HS-5 (cell line): ENCODE measurements at regions not wholly inside any gene's neighbourhood (a gene's known extent, or its start where the extent isn't known, plus 50 kb on each side); places are given as distances from the start of the nearest gene placed in this dataset.

Source experiments
- DNase-seq: peaks from one replicate; pipeline ENCODE4 v3.0.0-alpha.2; 2012; ENCODE audit warnings: low read depth

DNA sequence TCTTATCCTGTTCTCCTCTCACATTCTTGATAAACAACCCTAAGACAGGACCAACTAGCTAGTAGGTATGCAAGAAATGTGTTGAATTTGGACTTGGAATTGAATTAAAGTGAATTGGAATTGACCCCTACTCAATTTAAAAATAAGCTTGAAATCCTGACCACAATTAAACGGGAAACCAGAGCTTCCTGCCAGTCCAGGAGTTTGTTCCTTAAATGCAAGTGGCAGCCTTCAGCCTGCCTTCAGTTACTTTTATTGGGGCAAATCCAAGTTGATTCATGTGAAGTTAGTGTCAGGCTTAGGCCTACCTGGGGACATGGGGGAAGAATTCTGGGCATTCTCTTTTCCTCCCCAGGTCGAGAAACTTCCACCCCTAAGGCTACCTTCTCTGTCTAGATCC is 457.6 kb downstream of the BCL11A start:
- DNase-seq, result no peak

DNA sequence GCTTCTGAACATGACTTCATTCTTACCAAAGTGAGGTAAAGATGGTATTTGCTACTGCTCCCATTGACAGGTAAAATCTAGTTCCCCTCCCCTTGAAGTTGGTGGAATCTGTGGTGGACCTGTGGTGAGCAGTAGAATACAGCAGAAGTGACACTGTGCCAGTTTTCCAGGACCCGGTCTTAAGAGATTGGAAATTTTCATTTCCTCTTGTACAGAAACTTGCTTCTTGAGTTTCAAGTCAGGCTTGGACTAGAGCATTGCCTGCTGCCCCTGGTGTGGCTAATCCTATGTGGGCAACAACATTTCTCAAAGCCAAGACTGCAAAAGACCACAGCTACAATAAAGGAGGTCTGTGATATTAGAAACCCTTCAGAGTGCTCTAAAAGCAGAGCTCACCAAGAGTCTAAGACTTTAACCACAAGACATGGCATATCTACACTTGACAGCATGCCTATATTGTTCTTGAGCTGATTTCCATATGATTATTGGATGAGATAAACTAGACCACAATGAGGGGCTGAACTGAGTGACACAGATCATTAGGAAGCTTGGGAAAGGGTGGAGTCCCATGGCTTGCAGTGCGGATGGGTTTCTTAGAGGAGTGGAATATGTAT is 458.1 kb downstream of the BCL11A start:
- DNase-seq, result no peak

DNA sequence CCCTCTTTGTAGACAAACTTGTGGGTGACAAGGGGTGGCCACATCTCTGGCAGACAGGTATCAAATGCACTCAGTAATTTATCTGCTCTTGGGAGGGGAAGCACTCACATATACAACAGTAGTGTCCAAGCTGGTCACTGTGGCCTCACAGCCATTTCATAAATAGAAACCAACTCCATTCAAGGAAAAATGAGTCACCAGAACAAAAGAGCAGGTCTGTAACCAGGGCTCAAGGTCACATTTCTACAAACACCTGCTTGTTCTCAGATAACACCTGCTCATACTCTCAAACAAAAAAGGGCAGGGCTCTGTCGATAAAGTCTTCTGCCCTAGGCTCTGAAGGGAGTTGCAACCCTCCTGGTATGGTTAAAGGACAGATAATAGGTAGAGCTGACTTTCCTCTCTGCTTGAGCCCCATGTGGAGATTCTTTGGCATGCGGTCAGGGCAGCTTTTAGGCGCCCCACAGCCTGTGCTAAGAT is 459.0 kb downstream of the BCL11A start:
- DNase-seq, result no peak

DNA sequence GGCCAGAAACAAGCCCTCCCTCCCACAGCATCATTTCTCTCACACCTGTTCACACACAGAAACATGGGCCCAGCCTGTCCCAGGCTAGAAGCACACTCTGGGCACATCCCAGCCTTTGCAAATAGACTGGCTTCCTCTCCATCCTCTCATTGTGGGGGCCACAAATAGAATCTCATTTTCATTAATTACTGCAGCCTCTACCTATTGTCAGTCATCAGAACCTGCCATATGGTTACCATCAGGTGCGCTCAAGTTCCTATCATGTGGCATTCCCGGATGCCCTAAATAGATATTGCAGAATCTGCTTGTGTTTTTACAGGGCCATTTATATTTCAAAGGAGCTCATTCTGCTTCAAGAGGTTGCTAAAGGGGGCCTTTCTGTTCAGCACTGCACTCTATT is 460.7 kb downstream of the BCL11A start:
- DNase-seq, result no peak

DNA sequence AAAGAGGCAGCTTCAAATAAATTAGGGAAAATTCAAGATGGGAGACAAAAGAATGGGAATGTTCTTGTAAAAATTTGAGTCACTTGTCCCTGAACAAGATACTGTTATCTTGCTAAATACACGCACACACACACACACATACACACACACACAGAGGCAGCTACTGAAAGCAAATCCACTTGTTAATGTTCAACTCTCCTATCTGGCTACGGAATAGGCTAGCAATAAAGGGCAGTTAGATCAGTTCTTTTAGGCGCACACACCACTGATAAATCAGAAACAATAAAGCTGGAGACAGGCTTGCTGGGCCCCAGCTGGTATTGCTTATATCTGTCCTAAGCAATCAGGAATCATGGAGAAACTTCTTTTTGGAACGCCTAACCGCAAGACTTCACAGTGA is 461.6 kb downstream of the BCL11A start:
- no peak for DNase-seq

DNA sequence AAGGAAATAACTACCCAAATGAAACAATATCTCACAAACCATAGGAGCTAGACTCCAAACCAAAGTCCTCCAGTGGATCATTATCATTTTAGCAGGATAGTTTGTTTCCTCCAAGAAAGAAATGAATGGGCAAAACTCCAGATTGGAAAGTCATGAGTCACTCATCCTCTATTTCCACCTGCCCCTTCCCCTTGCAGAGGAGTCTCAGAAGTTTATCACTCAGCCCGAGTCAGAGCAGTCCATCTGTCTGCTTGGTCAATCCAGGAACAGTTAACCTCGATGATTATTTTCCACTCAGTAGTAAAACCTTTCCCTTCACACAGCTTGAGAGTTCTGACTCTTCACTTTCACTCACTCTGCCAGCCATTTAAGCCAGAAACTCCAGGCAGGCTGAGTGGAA is 462.2 kb downstream of the BCL11A start:
- DNase-seq, result no peak

DNA sequence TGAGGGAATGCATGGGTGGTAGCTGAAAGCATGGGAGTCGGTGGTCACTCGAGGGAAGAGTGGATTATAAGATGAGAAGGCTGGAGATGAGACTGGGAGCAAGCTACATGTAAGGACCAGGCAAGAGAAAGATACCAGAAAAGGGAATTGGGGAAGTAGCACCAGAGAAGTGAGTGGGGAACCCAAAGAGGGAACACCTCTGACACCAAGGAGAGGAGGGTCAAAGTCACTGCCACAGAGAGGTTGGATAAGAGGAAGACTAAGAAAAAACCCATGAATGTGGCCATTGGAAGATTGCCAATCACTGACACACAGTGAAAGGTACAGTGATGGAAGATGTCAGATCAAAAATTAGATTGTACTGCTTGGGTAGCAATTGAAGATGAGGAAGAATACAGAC is 473.9 kb downstream of the BCL11A start:
- no peak for DNase-seq

DNA sequence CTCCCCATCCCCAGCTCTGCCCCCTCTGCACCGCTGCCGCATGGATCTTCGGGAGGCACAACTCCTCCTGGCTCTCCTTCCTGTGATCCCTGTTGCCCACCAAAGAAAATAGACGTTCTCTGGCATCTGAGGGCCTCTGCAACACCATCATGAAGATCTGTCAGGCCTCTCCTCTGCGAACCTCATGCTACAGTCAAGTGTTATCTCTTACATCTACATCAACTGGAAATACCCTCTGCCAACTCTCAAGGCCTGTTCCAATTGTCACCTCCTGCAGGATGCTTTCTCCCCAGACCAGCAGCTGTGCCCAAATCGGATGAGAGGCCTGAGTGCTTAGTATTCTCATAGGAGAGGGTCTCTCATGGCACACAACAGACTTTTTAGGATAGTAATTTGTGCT is 478.4 kb downstream of the BCL11A start:
- no peak for DNase-seq

DNA sequence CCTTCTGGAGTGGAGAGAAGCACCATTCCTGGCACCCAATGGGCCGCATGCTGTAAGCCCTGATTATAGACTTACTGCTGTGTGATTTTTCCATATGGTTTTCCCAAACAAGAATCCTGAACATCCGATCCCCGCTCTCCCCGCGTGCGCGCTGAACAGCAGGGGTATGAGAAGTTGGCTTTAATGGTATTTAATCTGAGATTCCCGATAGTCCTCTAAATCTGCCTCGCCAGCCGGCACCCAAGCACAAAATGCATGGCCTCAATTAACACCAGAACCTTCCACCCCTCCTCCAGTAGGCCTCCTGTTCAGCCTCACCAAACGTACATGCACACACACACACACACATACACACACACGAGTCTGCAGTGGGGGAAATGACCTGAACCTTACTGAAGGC is 480.3 kb downstream of the BCL11A start:
- DNase-seq, result no peak

DNA sequence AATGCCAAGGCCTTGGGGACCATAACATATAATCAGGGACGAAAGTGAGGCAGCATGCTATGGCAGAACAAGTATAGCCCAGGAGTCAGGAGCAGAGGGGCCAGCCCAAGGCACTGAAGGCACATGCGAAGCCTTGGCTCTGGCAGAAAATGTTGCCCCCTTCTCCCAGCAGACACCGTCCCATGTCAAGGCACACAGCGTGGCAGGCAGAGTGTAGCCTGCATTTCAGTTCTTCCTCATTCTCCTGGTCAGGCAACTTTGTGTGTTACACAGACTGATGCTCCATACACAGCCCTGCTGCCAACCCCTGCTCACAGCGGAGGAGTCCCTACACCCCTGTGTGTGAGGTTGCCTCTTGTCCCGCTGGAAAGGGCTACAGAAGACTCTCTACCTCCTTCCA is 480.8 kb downstream of the BCL11A start:
- DNase-seq, result no peak

DNA sequence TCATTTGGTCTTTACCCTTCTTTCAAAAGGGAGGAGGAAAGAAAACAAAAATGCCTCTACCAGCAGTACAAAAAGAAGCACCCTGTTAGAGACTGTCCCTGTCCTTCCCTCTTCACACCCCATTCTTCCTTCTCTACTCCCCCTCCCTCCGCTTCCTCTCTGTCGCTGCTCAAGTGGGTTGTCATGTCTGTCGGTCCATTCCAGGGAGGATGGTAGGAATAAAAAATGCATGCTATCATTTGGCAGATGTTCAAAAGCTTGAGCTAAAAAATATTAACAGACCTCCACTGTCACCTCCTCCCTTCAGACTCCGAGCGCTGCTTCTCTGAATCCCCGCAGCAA is 482.0 kb downstream of the BCL11A start:
- DNase-seq, result no peak

DNA sequence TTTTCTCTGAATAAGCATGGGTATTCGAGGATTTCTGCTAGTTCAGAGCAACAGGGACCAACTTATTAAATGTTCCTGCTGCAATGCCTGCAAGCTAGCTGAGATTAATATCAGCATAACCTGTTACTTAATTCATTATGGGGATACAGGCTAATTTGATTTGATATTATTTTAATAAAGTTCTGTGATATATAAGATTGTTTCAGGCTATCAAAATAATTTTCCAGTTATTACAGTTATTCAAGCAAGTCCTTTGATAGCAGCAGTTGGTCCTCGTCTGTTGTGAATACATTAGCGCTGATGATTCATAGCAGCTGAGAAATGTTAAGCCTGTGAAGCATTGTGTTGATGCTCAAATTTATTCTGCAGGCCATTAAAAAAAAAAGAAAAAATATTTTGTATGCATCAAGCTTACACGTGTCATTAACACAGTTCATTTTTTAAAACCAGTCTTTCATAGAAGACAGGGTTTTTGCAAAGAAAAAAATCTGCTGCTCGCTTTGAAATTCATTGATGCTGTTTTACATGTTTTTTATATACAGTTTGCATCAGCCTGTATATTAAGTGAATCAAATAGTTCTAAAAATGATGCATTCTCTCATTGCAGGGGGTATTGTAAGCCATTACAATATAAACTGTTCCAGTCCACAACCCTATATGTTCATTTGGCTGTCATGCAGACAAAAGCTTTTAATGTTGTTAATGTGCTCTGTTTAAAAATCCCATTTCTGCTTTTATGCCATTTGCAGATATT is 482.5 kb downstream of the BCL11A start:
- DNase-seq, result no peak

DNA sequence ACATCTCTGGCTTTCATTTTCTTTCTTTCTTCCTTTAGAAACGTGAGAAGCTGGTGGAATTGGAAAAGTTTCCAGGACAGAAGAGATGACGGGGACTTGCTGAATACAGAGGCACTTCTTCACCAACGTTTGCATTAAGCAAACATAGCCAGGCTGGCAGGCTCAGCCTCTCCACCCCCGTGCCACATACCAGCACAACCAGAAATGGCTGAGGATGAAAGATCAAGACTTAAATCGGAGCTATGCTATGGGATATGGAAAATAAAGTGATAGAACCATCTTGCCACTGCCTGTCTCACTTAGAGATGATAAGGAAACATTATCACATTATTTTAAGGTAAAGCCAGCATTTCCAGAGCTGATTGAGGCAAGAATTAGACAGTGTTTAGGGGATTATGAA is 483.3 kb downstream of the BCL11A start:
- no peak for DNase-seq

DNA sequence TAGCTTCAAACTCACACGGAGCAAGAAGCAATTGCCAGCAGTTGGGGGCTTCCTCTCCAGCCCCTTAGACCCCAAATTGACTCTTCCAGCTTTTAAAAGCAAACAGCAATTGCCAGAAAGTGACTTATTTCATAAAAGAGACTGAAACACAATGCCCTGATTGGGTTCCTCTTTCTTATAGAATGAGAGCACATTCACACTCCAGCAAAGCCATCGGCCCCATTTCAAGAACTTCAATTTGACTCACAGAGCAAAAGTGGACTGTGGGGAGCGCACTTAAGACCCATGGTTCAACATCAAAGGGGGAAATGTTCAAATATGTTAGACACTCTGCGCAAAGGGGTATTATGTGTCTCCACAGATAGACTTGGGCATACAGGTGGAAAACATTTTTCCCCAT is 484.7 kb downstream of the BCL11A start:
- DNase-seq, result no peak

DNA sequence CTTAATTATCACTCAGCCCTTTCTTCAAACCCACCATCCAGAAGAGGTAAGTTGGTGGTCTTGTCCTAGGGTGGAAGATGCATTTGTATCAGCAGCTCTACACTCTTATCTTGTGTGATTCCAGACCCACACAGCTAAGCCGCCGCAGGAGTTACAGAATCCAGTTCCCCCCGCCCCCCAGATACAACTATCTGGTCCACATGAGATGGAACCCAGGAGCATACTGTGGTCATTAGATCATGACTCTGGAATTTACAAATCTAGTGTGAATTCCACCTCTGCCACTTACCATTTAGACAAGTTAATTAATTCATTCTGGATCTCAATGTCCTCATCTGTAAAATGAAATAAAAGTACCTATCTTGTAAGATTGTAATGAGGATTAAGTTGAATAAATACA is 486.4 kb downstream of the BCL11A start:
- no peak for DNase-seq

DNA sequence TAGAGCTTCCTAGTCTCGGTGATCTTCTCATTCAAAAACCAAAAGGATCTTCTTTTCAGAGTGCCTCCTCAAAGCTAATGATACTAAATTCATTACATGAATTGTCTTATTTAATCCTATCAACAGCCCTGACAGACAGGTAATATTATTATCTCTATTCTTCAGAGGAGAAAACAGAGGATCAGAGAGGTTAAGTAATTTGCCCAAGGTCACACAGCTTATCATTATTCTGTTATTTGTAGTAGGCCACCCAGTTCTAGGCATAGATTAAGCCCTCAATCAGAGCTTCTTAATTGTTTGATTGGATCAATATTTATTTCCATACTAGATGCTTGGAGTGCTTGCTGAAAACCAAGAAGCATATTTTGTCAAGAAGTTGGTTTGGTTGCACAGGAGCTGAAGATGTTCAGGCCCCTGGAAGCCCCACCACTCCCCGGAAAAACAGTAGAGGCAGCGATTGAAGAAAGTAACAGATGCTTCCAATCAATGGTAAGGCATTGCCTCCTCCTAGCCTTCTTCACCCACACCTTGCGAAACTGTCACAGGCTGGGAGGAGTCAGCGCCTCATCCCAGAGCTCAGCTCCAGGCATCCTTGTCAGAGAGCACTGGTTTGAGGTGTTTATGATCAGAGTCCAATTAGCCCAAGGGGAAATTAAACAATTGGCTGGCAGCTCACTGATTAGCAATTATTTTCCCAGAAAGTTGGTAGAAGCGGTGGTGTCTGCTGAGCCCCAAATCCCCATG is 487.2 kb downstream of the BCL11A start:
- DNase-seq, result no peak

DNA sequence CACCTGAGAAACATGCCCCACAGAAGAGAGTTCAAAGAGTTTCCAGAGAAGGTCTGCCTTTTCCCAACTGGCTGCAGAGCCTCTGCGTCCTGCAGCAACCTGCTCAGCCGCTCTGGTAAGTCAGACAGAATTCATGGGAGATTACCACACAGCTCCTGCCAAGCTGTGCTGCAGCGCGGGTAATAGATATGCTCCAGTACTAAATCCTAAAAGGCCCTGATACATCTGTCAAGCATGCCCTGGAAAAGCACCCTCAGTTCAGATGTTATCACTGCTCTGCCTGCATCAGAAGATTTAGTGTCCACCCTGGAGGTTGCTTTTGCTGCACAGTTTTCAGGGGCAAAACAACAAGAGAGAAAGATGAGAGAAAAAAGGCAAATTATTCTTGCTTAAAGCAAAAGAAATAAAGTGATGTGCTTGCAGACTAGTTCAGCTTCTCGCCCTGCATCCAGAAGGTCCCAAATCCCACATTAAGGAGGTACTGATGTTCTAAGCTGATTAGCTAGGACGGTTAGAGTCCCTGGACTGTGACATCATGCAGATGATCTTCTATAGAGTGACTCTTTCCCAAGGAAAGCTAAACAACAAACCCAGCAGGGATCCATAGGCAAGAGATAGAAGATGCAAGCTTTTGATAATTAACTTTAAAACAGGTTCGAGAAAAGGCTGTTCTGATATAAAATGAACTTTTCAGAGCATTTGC is 488.6 kb downstream of the BCL11A start:
- DNase-seq, result no peak

DNA sequence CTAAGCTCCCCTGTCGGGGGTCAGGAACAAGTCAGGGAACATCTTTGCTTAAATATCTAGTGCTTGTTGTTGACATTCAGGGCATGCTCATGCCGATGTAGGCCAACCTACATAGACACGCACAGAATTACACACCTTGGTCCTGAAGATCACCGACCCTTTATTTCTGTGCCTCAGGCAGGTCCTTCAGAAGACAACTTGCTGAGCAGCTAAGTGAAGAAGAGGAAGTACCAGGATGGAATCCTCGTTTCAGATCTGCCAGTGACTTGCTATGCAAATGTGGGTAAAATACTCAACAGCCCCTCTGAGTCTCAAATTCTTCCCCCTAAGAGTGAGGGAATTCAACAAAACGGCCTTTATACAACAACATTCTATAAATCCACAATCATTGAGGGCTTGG is 494.7 kb downstream of the BCL11A start:
- DNase-seq, result no peak

DNA sequence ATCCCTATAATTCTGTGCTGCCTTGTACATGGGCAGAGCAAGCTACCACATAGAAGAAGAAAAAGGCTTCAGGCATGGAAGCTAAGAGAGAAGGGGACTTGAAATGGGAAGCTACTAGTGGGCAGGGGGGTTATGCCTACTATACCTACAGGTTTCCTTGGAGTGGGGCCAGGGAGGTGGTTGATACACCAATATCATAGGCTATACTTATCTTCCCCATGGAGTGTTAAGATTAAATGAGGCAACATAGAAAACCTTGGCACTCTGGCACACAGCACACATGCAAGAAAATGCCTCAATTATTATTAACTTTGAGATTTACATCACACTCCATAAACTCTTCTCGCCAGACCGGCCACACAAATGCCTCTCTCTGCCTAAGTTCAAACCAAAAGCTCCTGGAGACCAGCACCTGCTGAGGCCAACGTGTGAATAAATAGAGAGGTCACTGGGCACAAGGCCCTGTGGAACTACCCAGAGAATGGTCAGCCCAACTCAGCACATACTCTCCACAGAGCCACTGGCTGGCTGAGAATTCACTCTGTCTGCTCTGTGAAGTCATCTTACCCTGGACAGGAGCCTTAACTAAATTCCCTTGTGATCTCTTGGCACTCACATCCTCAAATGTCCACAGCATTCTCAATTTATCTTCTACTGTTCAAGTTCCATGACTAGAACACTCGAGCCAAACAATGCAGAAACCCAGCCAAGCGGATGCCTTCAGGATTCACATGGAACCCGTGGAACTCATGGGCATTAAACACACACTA is 498.7 kb downstream of the BCL11A start:
- DNase-seq, result no peak

DNA sequence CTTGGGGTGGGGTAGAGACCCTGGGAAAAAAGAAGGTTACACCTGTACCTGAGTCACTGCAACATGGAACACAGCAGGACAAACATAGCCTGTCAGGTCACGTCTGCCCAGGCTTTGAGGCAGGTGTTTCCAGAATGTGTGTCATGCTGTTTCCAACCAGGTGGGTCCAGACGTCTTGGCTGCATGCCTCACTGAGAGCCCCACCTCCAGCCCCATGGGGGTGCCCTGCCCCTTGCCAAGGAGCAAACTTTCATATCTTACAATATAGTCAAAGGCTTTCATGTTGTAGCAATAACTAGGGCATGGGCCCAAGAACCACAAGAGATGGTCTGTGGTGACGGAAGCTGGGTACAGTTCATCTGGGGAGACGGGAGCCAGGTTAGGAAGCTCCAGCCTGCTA is 499.7 kb downstream of the BCL11A start:
- no peak for DNase-seq

DNA sequence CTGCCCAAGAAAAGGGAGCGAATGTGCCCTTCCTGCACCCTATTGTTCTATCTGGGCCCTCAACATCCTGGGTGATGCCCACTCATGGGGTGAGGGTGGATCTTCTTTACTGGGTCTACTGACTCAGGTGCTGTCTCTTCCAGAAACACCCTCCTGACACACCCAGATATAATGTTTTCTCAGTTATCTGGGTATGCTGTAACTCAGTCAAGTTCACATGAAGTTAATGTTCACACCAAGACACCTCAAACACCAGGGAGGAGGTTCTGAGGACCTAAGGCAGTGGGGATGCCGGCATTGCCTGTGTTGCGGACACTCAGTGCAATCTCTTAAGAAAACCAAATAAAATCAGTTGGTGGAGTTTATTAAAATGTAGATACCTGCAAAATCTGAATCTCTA is 500.9 kb downstream of the BCL11A start:
- no peak for DNase-seq

DNA sequence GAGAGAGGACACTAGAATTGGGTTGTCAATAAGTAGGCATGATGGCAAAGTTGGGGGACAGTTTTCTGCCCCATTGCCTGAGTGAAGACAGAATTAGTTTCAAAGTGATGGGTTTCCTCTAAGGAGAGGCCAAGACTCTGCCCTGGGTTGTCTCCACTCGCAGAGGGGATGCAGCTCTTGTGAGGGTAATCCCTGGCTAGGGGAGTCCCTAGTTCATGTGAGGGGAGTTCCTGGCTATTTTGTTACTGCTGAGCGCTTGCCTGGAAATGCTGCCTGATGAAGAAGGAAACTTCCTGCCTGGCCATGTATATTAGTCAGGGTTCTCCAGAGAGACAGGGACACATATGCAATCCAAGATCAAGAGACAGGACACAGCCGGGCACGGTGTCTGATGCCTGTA is 501.5 kb downstream of the BCL11A start:
- no peak for DNase-seq
